Lower leg skin (tissue), 3 donors: ENCODE measurements at regions not wholly inside any gene's neighbourhood (a gene's known extent, or its start where the extent isn't known, plus 50 kb on each side); places are given as distances from the start of the nearest gene placed in this dataset.

Experiments used
- POLR2A ChIP-seq, 2 donors: fragments of 450-650 bp; IDR thresholded peaks; one replicate each; pipeline ENCODE4 v1.6.1; 2016 to 2017; ENCODE audit warnings: antibody characterized with exemption in 2 of 2, mild to moderate bottlenecking in 1 of 2, moderate library complexity in 1 of 2
- TF ChIP-seq, protein P1 (sequence below), 3 donors: fragments of 450-650 bp; IDR thresholded peaks; one replicate each; pipeline ENCODE4 v1.5.1; 2016; ENCODE audit warnings: antibody characterized with exemption in 3 of 3, mild to moderate bottlenecking in 3 of 3, moderate library complexity in 2 of 3

DNA sequence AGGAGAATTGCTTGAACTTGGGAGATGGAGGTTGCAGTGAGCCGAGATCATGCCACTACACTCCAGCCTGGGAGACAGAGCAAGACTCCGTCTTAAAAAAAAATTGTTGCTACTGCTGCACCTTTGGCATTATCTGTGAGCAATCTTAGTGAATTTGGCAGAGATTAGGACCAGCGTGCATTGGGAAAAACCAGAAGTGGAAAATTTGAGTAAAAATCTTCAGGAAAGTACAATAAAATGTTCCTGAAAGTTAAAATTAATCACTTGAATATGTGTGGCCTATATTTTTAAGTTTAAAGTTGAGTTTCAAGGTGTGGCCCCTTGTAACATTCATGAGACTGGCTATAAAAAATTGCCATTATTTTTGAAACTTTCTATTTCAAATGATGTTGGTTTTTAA, 85.1 kb downstream of the SPRY1 start:
- TF ChIP-seq, protein P1, sequence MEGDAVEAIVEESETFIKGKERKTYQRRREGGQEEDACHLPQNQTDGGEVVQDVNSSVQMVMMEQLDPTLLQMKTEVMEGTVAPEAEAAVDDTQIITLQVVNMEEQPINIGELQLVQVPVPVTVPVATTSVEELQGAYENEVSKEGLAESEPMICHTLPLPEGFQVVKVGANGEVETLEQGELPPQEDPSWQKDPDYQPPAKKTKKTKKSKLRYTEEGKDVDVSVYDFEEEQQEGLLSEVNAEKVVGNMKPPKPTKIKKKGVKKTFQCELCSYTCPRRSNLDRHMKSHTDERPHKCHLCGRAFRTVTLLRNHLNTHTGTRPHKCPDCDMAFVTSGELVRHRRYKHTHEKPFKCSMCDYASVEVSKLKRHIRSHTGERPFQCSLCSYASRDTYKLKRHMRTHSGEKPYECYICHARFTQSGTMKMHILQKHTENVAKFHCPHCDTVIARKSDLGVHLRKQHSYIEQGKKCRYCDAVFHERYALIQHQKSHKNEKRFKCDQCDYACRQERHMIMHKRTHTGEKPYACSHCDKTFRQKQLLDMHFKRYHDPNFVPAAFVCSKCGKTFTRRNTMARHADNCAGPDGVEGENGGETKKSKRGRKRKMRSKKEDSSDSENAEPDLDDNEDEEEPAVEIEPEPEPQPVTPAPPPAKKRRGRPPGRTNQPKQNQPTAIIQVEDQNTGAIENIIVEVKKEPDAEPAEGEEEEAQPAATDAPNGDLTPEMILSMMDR (IDR thresholded peaks at IDR 0.05) = no peak
- no peak for TF ChIP-seq POLR2A (IDR thresholded peaks at IDR 0.05)
